Right atrium auricular region (tissue), 2 donors: ENCODE measurements at regions not wholly inside any gene's neighbourhood (a gene's known extent, or its start where the extent isn't known, plus 50 kb on each side); places are given as distances from the start of the nearest gene placed in this dataset.

ENCODE experiments used
- DNase-seq: peaks from one replicate; pipeline ENCODE4 v3.0.0-alpha.2; 2019; ENCODE audit warnings: low spot score
- H3K27ac ChIP-seq, 2 donors: fragments of 200-600 bp; sonication (generic); 1 replicate in 1 of 2; 2 replicates in 1 of 2; pipeline ENCODE4 v1.5.1; 2016 to 2019
- H3K27me3 ChIP-seq, 2 donors: fragments of 200-600 bp; sonication (generic); one replicate each; pipeline versions ENCODE4 v1.5.1 to v1.6.0; 2017 to 2019
- H3K36me3 ChIP-seq: fragments of 200-600 bp; sonication (generic); one replicate; pipeline ENCODE4 v1.5.1; 2016
- H3K4me1 ChIP-seq, 2 donors: fragments of 200-600 bp; sonication (generic); one replicate each; pipeline versions ENCODE4 v1.5.1 to v1.6.0; 2017 to 2019
- H3K4me3 ChIP-seq, 2 donors: fragments of 200-600 bp; sonication (generic); 1 replicate in 1 of 2; 2 replicates in 1 of 2; pipeline ENCODE4 v1.5.1; 2017 to 2019; ENCODE audit warnings: mild to moderate bottlenecking in 1 of 2, moderate library complexity in 1 of 2
- H3K9me3 ChIP-seq, 2 donors: fragments of 200-600 bp; sonication (generic); one replicate each; pipeline ENCODE4 v1.5.1; 2019
- TF ChIP-seq, protein P1 (sequence below), 2 donors: fragments of 200-600 bp; sonication (generic); IDR thresholded peaks; one replicate each; pipeline ENCODE4 v1.5.1; 2019; ENCODE audit warnings: antibody characterized with exemption in 2 of 2

- Histone ChIP-seq H3K4me3 (no peak overlapping the region), H3K9me3 (no peaks in the 10 kb centered on the region), H3K27me3 (no peaks in the 10 kb centered on the region), H3K4me1 (no peaks in the 10 kb centered on the region), H3K27ac (no peak overlapping the region), H3K36me3 (no peaks in the 10 kb centered on the region)
- TF ChIP-seq, protein P1, sequence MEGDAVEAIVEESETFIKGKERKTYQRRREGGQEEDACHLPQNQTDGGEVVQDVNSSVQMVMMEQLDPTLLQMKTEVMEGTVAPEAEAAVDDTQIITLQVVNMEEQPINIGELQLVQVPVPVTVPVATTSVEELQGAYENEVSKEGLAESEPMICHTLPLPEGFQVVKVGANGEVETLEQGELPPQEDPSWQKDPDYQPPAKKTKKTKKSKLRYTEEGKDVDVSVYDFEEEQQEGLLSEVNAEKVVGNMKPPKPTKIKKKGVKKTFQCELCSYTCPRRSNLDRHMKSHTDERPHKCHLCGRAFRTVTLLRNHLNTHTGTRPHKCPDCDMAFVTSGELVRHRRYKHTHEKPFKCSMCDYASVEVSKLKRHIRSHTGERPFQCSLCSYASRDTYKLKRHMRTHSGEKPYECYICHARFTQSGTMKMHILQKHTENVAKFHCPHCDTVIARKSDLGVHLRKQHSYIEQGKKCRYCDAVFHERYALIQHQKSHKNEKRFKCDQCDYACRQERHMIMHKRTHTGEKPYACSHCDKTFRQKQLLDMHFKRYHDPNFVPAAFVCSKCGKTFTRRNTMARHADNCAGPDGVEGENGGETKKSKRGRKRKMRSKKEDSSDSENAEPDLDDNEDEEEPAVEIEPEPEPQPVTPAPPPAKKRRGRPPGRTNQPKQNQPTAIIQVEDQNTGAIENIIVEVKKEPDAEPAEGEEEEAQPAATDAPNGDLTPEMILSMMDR (IDR thresholded peaks at IDR 0.05): no peak
- no peak for DNase-seq
These were observed 1040.7 kb upstream of the SLC39A10 start for GRCh38 chr2:194616334-194616733.

DNA sequence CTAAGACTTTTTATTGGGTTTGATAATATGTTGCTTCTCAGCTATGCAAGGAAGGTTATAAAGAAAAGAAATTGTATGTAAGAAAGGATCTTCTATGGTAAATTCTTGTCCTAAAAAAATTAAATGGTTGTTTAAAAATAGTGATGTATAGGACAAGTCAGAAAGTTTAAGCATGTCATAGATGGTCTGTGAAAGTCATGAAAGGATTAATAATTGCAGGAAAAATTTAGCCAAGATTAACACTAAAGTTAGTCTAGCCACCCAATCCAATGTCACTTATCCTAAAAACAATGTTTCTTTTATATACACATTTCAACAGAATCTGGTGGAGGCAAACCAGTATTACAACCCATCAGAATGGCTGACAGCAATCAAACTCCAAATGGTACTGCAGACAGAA is 1046.7 kb upstream of the SLC39A10 start:
- H3K9me3 ChIP-seq: no peaks in the 10 kb centered on the region
- no peak overlapping the region for H3K4me3 ChIP-seq
- H3K4me1 ChIP-seq: no peaks in the 10 kb centered on the region
- H3K36me3 ChIP-seq: no peaks in the 10 kb centered on the region
- no peaks in the 10 kb centered on the region for H3K27me3 ChIP-seq
- TF ChIP-seq, protein P1 (IDR thresholded peaks at IDR 0.05): no peak
- H3K27ac ChIP-seq: no peak overlapping the region
- DNase-seq: no peak

GRCh38 chr2:194603429-194603828 is 1053.6 kb upstream of the SLC39A10 start:
- DNase-seq: no peak
- H3K27ac ChIP-seq: no peak overlapping the region
- TF ChIP-seq, protein P1 (IDR thresholded peaks at IDR 0.05): no peak

GRCh38 chr2:194602750-194603149 is 1054.3 kb upstream of the SLC39A10 start:
- TF ChIP-seq, protein P1 (IDR thresholded peaks at IDR 0.05): no peak
- H3K4me3 ChIP-seq: no peak overlapping the region

More at GRCh38 chr2:194603429-194603828, 1053.6 kb upstream of the SLC39A10 start:
- Histone ChIP-seq H3K4me1 (no peaks in the 10 kb centered on the region), H3K27me3 (no peaks in the 10 kb centered on the region), H3K36me3 (no peaks in the 10 kb centered on the region), H3K4me3 (no peak overlapping the region), H3K9me3 (no peaks in the 10 kb centered on the region)

GRCh38 chr2:194591192-194591591 is 1065.8 kb upstream of the SLC39A10 start:
- H3K4me1 ChIP-seq: no peaks in the 10 kb centered on the region
- H3K27ac ChIP-seq: no peak overlapping the region
- no peaks in the 10 kb centered on the region for H3K36me3 ChIP-seq
- no peak for DNase-seq
- H3K27me3 ChIP-seq: no peaks in the 10 kb centered on the region
- H3K4me3 ChIP-seq: no peak overlapping the region
- TF ChIP-seq, protein P1 (IDR thresholded peaks at IDR 0.05): no peak
- H3K9me3 ChIP-seq: no peaks in the 10 kb centered on the region

More at GRCh38 chr2:194602750-194603149, 1054.3 kb upstream of the SLC39A10 start:
- no peak for DNase-seq
- no peaks in the 10 kb centered on the region for H3K4me1 ChIP-seq
- no peak overlapping the region for H3K27ac ChIP-seq
- H3K9me3 ChIP-seq: no peaks in the 10 kb centered on the region
- no peaks in the 10 kb centered on the region for H3K36me3 ChIP-seq
- no peaks in the 10 kb centered on the region for H3K27me3 ChIP-seq

DNA sequence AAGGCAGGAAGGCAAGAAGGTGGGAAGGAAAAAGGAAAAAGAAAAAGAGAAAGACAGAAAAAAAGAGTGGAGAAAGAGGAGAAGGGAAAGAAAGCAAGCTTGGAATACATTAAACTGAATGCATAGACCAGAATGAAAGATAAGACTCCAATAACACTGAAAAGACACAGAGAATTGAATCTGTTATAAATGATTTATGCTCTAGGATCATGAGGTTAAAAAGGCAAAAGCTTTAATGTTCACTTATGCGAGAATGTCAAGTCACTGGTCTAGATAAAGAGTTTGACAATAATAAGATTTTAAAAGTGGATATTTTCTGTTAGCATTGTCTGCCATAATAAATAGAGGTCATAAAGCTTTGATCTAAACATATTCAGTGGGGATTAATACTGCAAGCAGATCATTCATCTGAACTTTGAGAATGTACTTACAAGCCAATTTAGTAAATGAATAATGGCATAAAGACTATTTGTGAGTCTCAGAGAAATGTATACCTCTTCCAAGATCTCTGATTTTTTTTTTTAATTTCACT is 1069.2 kb upstream of the SLC39A10 start:
- DNase-seq: no peak
- no peak overlapping the region for H3K27ac ChIP-seq
- H3K4me1 ChIP-seq: no peaks in the 10 kb centered on the region
- TF ChIP-seq, protein P1 (IDR thresholded peaks at IDR 0.05): no peak
- H3K4me3 ChIP-seq: no peak overlapping the region
- H3K27me3 ChIP-seq: no peaks in the 10 kb centered on the region
- H3K36me3 ChIP-seq: no peaks in the 10 kb centered on the region
- H3K9me3 ChIP-seq: no peaks in the 10 kb centered on the region
